ENCODE measurements at regions not wholly inside any gene's neighbourhood (a gene's known extent, or its start where the extent isn't known, plus 50 kb on each side); places are given as distances from the start of the nearest gene placed in this dataset.

- H3K4me1 ChIP-seq (ENCODE audit: control insufficient read depth, insufficient read depth, low read length): peaks cover 20% of the 10 kb centered on the region
- H3K4me2 ChIP-seq (ENCODE audit: low read length): no peak overlapping the region
- no peaks in the 10 kb centered on the region for H3K27me3 ChIP-seq (ENCODE audit: control insufficient read depth, insufficient read depth, low read length)
- H3K9me3 ChIP-seq (replicated peaks; ENCODE audit: low read length): no peaks in the 10 kb centered on the region
- no peaks in the 10 kb centered on the region for H3K36me3 ChIP-seq (ENCODE audit: insufficient read depth, low read length)
- H3K4me3 ChIP-seq (ENCODE audit: low read length): no peak overlapping the region
- H3K9ac ChIP-seq (ENCODE audit: low read depth, low read length): no peak overlapping the region
Observed at GRCh38 chr2:43039376-43040080, 186.9 kb downstream of the ZFP36L2 start.

DNA sequence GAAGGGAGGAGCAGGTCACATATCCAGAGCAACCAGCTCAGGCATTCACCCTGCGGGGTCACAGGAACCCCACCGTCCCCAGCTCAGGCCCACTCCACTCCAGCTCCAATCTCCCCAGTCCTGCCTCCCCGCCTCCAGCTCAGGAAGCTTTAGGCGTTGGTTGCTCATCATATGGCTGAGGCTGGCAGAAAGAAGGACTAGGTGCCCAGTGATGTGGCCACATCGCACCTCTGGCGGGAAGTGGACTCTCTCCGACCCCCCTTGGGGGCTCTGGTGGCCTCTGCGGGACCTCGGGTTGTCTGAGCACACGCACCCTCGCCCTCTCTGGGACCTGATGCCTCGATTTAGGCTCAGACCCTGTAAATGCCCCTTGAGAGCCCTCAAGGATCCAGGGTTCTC is 187.7 kb downstream of the ZFP36L2 start:
- H3K27me3 ChIP-seq (ENCODE audit: control insufficient read depth, insufficient read depth, low read length): no peaks in the 10 kb centered on the region
- no peaks in the 10 kb centered on the region for H3K9me3 ChIP-seq (replicated peaks; ENCODE audit: low read length)
- no peak overlapping the region for H3K9ac ChIP-seq (ENCODE audit: low read depth, low read length)
- no peak overlapping the region for H3K4me2 ChIP-seq (ENCODE audit: low read length)
- peaks cover 20% of the 10 kb centered on the region for H3K4me1 ChIP-seq (ENCODE audit: control insufficient read depth, insufficient read depth, low read length)
- no peak overlapping the region for H3K4me3 ChIP-seq (ENCODE audit: low read length)
- H3K36me3 ChIP-seq (ENCODE audit: insufficient read depth, low read length): no peaks in the 10 kb centered on the region

DNA sequence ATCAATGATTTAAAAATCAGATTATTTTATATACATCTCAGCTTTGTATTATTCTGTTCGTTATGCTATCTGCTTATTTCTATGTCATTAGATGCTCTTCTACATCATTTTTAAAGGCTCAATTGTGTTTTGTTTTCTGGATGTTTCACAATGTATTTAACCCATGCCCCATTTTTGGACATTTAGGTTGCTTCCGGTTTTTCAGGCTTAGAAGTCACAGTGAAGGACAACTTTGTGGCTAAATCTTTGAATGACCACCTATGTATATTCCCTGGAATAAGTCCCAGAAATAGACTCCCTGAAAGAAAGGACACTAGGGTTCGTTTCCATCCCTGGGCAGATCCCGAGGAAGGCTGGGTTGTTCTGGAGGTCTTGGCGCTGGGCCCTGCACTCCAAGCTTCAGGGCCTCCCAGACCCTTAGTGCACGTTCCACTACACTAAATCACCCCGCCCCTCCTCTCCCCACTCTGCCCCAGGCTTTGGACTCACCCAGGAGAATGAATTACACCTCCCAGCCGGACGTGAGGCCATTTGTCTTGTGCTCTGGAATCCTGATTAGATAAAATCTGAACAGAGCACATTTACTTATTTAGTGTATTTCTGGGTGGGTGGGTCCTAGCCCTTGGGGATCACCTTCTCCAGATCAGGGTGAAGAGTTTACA is 188.2 kb downstream of the ZFP36L2 start:
- no peaks in the 10 kb centered on the region for H3K27me3 ChIP-seq (ENCODE audit: control insufficient read depth, insufficient read depth, low read length)
- no peak overlapping the region for H3K9ac ChIP-seq (ENCODE audit: low read depth, low read length)
- H3K36me3 ChIP-seq (ENCODE audit: insufficient read depth, low read length): no peaks in the 10 kb centered on the region
- no peaks in the 10 kb centered on the region for H3K9me3 ChIP-seq (replicated peaks; ENCODE audit: low read length)
- no peak overlapping the region for H3K4me2 ChIP-seq (ENCODE audit: low read length)
- no peak overlapping the region for H3K4me3 ChIP-seq (ENCODE audit: low read length)
- peaks cover 20% of the 10 kb centered on the region for H3K4me1 ChIP-seq (ENCODE audit: control insufficient read depth, insufficient read depth, low read length)

- H3K9ac ChIP-seq (ENCODE audit: low read depth, low read length): no peak overlapping the region
- no peak overlapping the region for H3K4me2 ChIP-seq (ENCODE audit: low read length)
Observed at GRCh38 chr2:43035922-43036321, 190.5 kb downstream of the ZFP36L2 start.

GRCh38 chr2:43034921-43035320 is 191.5 kb downstream of the ZFP36L2 start:
- H3K36me3 ChIP-seq (ENCODE audit: insufficient read depth, low read length): no peaks in the 10 kb centered on the region

More at GRCh38 chr2:43035922-43036321, 190.5 kb downstream of the ZFP36L2 start:
- Histone ChIP-seq H3K36me3 (ENCODE audit: insufficient read depth, low read length) (no peaks in the 10 kb centered on the region), H3K4me3 (ENCODE audit: low read length) (no peak overlapping the region), H3K27me3 (ENCODE audit: control insufficient read depth, insufficient read depth, low read length) (no peaks in the 10 kb centered on the region), H3K9me3 (replicated peaks; ENCODE audit: low read length) (no peaks in the 10 kb centered on the region), H3K4me1 (ENCODE audit: control insufficient read depth, insufficient read depth, low read length) (peaks cover 13% of the 10 kb centered on the region)

GRCh38 chr2:43034242-43034619 is 192.2 kb downstream of the ZFP36L2 start:
- Histone ChIP-seq H3K4me1 (ENCODE audit: control insufficient read depth, insufficient read depth, low read length) (peaks cover 13% of the 10 kb centered on the region), H3K4me3 (ENCODE audit: low read length) (no peak overlapping the region), H3K36me3 (ENCODE audit: insufficient read depth, low read length) (no peaks in the 10 kb centered on the region)

More at GRCh38 chr2:43034921-43035320, 191.5 kb downstream of the ZFP36L2 start:
- Histone ChIP-seq H3K4me1 (ENCODE audit: control insufficient read depth, insufficient read depth, low read length) (peaks cover 13% of the 10 kb centered on the region), H3K4me3 (ENCODE audit: low read length) (no peak overlapping the region), H3K9ac (ENCODE audit: low read depth, low read length) (no peak overlapping the region), H3K4me2 (ENCODE audit: low read length) (no peak overlapping the region), H3K9me3 (replicated peaks; ENCODE audit: low read length) (no peaks in the 10 kb centered on the region), H3K27me3 (ENCODE audit: control insufficient read depth, insufficient read depth, low read length) (no peaks in the 10 kb centered on the region)

DNA sequence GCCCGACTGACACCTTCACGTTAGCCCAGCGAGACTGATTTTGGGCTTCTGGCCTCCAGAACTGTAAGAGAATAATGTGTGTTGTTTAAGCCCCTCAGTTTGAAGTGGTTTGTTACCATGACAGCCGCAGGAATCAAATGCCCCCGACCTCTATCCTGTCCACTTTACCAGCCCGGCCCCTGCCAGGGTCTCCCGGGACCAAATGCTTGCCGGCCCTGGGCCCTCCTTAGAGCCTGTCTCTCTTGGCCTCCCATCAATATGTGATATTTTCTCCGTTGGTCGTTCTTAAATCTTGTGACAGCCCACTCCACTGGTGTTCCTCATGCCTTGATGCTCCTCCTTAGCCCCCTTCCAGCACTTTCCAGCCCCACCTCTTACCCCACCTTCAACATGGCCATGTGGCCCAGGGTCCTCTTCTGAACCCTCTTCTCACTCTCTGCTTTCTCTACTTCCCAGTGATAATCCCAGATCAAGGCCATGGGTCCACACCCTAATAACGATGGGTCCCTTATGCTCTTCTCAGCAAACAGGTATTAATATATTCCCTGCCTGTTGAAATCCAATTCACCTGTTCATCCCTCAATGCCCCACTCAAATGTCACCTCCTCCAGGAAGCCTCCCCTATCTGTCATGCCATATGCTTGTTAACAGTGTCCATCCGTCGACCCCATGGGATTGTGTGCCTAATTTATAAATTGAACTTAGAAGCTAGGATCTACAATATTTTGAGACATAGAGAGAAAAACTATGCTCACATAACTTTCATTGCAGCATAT is 192.8 kb downstream of the ZFP36L2 start:
- H3K4me2 ChIP-seq (ENCODE audit: low read length): no peak overlapping the region
- no peaks in the 10 kb centered on the region for H3K27me3 ChIP-seq (ENCODE audit: control insufficient read depth, insufficient read depth, low read length)
- H3K4me1 ChIP-seq (ENCODE audit: control insufficient read depth, insufficient read depth, low read length): peaks cover 13% of the 10 kb centered on the region
- H3K9me3 ChIP-seq (replicated peaks; ENCODE audit: low read length): no peaks in the 10 kb centered on the region
- no peaks in the 10 kb centered on the region for H3K36me3 ChIP-seq (ENCODE audit: insufficient read depth, low read length)
- no peak overlapping the region for H3K9ac ChIP-seq (ENCODE audit: low read depth, low read length)
- H3K4me3 ChIP-seq (ENCODE audit: low read length): no peak overlapping the region

More at GRCh38 chr2:43034242-43034619, 192.2 kb downstream of the ZFP36L2 start:
- Histone ChIP-seq H3K9me3 (replicated peaks; ENCODE audit: low read length) (no peaks in the 10 kb centered on the region), H3K9ac (ENCODE audit: low read depth, low read length) (no peak overlapping the region), H3K4me2 (ENCODE audit: low read length) (no peak overlapping the region), H3K27me3 (ENCODE audit: control insufficient read depth, insufficient read depth, low read length) (no peaks in the 10 kb centered on the region)

GRCh38 chr2:43033016-43033270 is 193.5 kb downstream of the ZFP36L2 start:
- Histone ChIP-seq H3K36me3 (ENCODE audit: insufficient read depth, low read length) (no peaks in the 10 kb centered on the region), H3K4me2 (ENCODE audit: low read length) (no peak overlapping the region), H3K9me3 (replicated peaks; ENCODE audit: low read length) (no peaks in the 10 kb centered on the region), H3K4me1 (ENCODE audit: control insufficient read depth, insufficient read depth, low read length) (peaks cover 13% of the 10 kb centered on the region), H3K4me3 (ENCODE audit: low read length) (no peak overlapping the region), H3K9ac (ENCODE audit: low read depth, low read length) (no peak overlapping the region), H3K27me3 (ENCODE audit: control insufficient read depth, insufficient read depth, low read length) (no peaks in the 10 kb centered on the region)

DNA sequence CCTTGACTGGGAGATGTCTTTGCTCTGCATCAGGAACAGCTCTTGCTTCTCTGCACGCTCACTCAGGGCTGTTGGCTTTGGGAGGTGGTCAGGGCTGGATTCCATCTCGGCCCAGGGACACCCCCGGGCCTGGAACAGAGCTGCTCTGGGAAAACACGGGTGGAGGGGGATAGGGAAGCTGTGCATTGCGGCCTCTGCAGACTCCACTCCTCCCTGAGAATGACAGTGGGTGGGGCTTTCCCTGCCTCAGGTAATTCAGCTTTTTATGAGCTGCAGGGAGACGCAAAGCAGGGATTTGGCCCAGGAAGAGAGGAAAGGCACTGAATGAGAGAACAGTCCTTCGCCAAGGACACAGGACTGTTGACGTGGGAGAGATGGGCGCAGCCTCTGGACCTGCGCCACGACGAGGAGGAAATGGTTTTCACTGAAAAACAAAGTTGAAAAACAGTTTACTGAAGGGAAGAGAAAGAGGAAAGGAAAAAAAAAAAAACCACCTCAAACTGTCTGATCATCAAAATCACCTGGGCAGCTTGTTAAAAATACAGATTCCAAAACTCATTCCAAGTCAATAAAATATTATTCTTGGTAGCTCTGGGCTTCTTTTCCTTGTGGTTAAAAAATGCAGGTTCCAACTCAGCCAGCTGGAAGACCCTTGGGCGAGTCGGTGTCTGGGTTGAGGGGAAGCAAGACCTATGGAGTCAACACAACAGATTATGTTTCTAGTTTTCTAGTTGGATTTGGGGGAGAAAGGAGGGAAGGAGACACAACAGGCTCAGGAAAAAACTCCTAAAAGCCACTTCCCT is 194.0 kb downstream of the ZFP36L2 start:
- H3K27me3 ChIP-seq (ENCODE audit: control insufficient read depth, insufficient read depth, low read length): no peaks in the 10 kb centered on the region
- H3K4me3 ChIP-seq (ENCODE audit: low read length): no peak overlapping the region
- H3K4me1 ChIP-seq (ENCODE audit: control insufficient read depth, insufficient read depth, low read length): peaks cover 13% of the 10 kb centered on the region
- H3K9ac ChIP-seq (ENCODE audit: low read depth, low read length): no peak overlapping the region
- H3K4me2 ChIP-seq (ENCODE audit: low read length): peak overlapping the region; percentile 32
- no peaks in the 10 kb centered on the region for H3K36me3 ChIP-seq (ENCODE audit: insufficient read depth, low read length)
- H3K9me3 ChIP-seq (replicated peaks; ENCODE audit: low read length): no peaks in the 10 kb centered on the region

GRCh38 chr2:43031471-43032212 is 194.8 kb downstream of the ZFP36L2 start:
- Histone ChIP-seq H3K9me3 (replicated peaks; ENCODE audit: low read length) (no peaks in the 10 kb centered on the region), H3K4me1 (ENCODE audit: control insufficient read depth, insufficient read depth, low read length) (peaks cover 13% of the 10 kb centered on the region), H3K36me3 (ENCODE audit: insufficient read depth, low read length) (no peaks in the 10 kb centered on the region), H3K9ac (ENCODE audit: low read depth, low read length) (no peak overlapping the region), H3K27me3 (ENCODE audit: control insufficient read depth, insufficient read depth, low read length) (no peaks in the 10 kb centered on the region), H3K4me2 (ENCODE audit: low read length) (no peak overlapping the region), H3K4me3 (ENCODE audit: low read length) (no peak overlapping the region)
